SU-DHL-6 (cell line): ENCODE measurements at regions not wholly inside any gene's neighbourhood (a gene's known extent, or its start where the extent isn't known, plus 50 kb on each side); places are given as distances from the start of the nearest gene placed in this dataset.

Experiments used
- H2AFZ ChIP-seq: fragments of 200-600 bp; sonication (generic); 2 replicates; pipeline ENCODE4 v1.6.1; 2014; ENCODE audit warnings: low read depth, mild to moderate bottlenecking, moderate library complexity, mixed read lengths, antibody characterized with exemption, low read length; ENCODE audit not compliant: severe bottlenecking
- H3F3A ChIP-seq: fragments of 200-600 bp; shearing (Covaris generic); 2 replicates; pipeline ENCODE4 v1.6.0; 2016; ENCODE audit warnings: antibody characterized with exemption, mild to moderate bottlenecking; ENCODE audit not compliant: insufficient read depth
- H3K27ac ChIP-seq: fragments of 200-600 bp; sonication (generic); 2 replicates; pipeline ENCODE4 v1.5.1; 2016; ENCODE audit warnings: low read depth, mild to moderate bottlenecking, low read length, moderate library complexity, mixed read lengths
- H3K27me3 ChIP-seq: fragments of 200-600 bp; sonication (generic), shearing (Covaris generic); 2 replicates; pipeline ENCODE4 v1.6.0; 2014; ENCODE audit warnings: mild to moderate bottlenecking, low read length
- H3K36me3 ChIP-seq: fragments of 200-600 bp; sonication (generic); 2 replicates; pipeline ENCODE4 v1.6.1; 2014; ENCODE audit warnings: mild to moderate bottlenecking, low read length, mixed read lengths
- H3K4me2 ChIP-seq: fragments of 300-600, 200-600 bp; shearing (Covaris generic), sonication (generic); 2 replicates; pipeline ENCODE4 v1.6.0; 2014; ENCODE audit warnings: low read length, low read depth, mild to moderate bottlenecking; ENCODE audit not compliant: poor library complexity, severe bottlenecking
- H3K4me3 ChIP-seq: fragments of 200-600 bp; sonication (generic); 2 replicates; pipeline ENCODE4 v1.5.1; 2014; ENCODE audit warnings: antibody characterized with exemption, low read length, mild to moderate bottlenecking, mixed read lengths; ENCODE audit not compliant: insufficient read depth, poor library complexity, severe bottlenecking
- H3K79me2 ChIP-seq: fragments of 200-600 bp; sonication (generic); 2 replicates; pipeline ENCODE4 v1.6.1; 2014; ENCODE audit warnings: mild to moderate bottlenecking, low read length, moderate library complexity; ENCODE audit not compliant: insufficient read depth
- H3K9ac ChIP-seq: fragments of 200-600 bp; sonication (generic); 2 replicates; pipeline ENCODE4 v1.7.0; 2014; ENCODE audit warnings: mild to moderate bottlenecking, low read length
- H3K9me2 ChIP-seq: fragments of 200-600 bp; sonication (generic); replicated peaks from 2 replicates; pipeline ENCODE4 v1.6.1; 2014; ENCODE audit warnings: low read length; ENCODE audit not compliant: insufficient read depth
- H3K9me3 ChIP-seq: fragments of 200-600 bp; sonication (generic); 2 replicates; pipeline ENCODE4 v1.6.1; 2014; ENCODE audit warnings: low read length, mixed read lengths; ENCODE audit not compliant: insufficient read depth
- H4K20me1 ChIP-seq: fragments of 200-600 bp; sonication (generic); 2 replicates; pipeline ENCODE4 v1.6.1; 2014; ENCODE audit warnings: low read depth, mild to moderate bottlenecking, antibody characterized with exemption, low read length, moderate library complexity, mixed read lengths
- CTCF ChIP-seq: fragments of 200-600 bp; sonication (generic); IDR thresholded peaks from one replicate; pipeline ENCODE4 v1.5.1; 2017; ENCODE audit warnings: antibody characterized with exemption, mild to moderate bottlenecking, low read length, moderate library complexity; ENCODE audit not compliant: insufficient read depth, poor library complexity, severe bottlenecking
- EZH2phosphoT487 ChIP-seq: fragments of 200-600 bp; sonication (generic), shearing (Covaris generic); conservative IDR thresholded peaks from 2 replicates; pipeline ENCODE4 v1.6.1; 2018; ENCODE audit warnings: mild to moderate bottlenecking, antibody characterized with exemption, low read length, moderate library complexity, mixed read lengths

- Histone ChIP-seq H2AFZ (no peak overlapping the region), H3K9me2 (no peaks in the 10 kb centered on the region), H4K20me1 (no peaks in the 10 kb centered on the region), H3K9me3 (no peaks in the 10 kb centered on the region), H3K27ac (no peak overlapping the region), H3K4me3 (no peak overlapping the region), H3K4me2 (no peak overlapping the region), H3F3A (no peaks in the 10 kb centered on the region), H3K36me3 (no peaks in the 10 kb centered on the region), H3K27me3 (no peaks in the 10 kb centered on the region), H3K79me2 (no peaks in the 10 kb centered on the region), H3K9ac (no peak overlapping the region)
- TF ChIP-seq CTCF (no peak), EZH2phosphoT487 (no peak)
Measured at GRCh38 chr6:115474443-115475041, 586.1 kb downstream of the FRK start.

- no peak overlapping the region for H2AFZ ChIP-seq
- H3K9me2 ChIP-seq = no peaks in the 10 kb centered on the region
- no peaks in the 10 kb centered on the region for H3K36me3 ChIP-seq
- H3K9ac ChIP-seq = no peak overlapping the region
- no peak overlapping the region for H3K4me2 ChIP-seq
- no peak overlapping the region for H3K27ac ChIP-seq
- H3K79me2 ChIP-seq = no peaks in the 10 kb centered on the region
- no peaks in the 10 kb centered on the region for H3K9me3 ChIP-seq
- H4K20me1 ChIP-seq = no peaks in the 10 kb centered on the region
- TF ChIP-seq EZH2phosphoT487 = no peak
- TF ChIP-seq CTCF = no peak
- H3K4me3 ChIP-seq = no peak overlapping the region
- no peaks in the 10 kb centered on the region for H3F3A ChIP-seq
- no peaks in the 10 kb centered on the region for H3K27me3 ChIP-seq
Measured at GRCh38 chr6:115468272-115469005, 592.3 kb downstream of the FRK start.

GRCh38 chr6:115467726-115468125 lies 593.0 kb downstream of the FRK start:
- no peak overlapping the region for H3K9ac ChIP-seq
- no peak overlapping the region for H3K4me3 ChIP-seq
- no peaks in the 10 kb centered on the region for H3K9me3 ChIP-seq
- no peak overlapping the region for H3K4me2 ChIP-seq
- no peaks in the 10 kb centered on the region for H3K79me2 ChIP-seq
- no peak overlapping the region for H3K27ac ChIP-seq
- H3K9me2 ChIP-seq = no peaks in the 10 kb centered on the region
- no peaks in the 10 kb centered on the region for H3K36me3 ChIP-seq
- H3F3A ChIP-seq = no peaks in the 10 kb centered on the region
- no peaks in the 10 kb centered on the region for H3K27me3 ChIP-seq
- no peak for TF ChIP-seq EZH2phosphoT487
- no peak for TF ChIP-seq CTCF
- H2AFZ ChIP-seq = no peak overlapping the region
- no peaks in the 10 kb centered on the region for H4K20me1 ChIP-seq
